ENCODE measurements at regions not wholly inside any gene's neighbourhood (a gene's known extent, or its start where the extent isn't known, plus 50 kb on each side); places are given as distances from the start of the nearest gene placed in this dataset.

DNA sequence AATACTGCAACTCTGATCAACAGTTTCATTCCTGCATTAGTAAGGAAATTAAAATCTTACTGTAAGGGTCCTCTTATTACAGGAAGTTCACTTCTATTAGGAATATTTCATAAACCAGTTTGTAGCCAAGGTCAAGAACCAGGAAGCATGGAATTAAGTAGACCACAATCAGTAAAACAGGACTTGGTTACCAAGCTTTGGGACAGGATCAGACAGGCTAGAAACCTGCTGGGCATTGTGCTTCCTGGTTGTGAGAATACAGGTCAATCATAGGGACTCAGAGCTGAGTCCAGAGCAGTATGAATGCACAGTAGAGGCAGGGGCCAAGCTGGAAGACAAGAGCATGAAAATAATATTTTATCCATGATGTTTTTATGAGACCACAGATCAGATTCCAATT, 248.0 kb downstream of the IKZF2 start:
- TF ChIP-seq, protein P1, sequence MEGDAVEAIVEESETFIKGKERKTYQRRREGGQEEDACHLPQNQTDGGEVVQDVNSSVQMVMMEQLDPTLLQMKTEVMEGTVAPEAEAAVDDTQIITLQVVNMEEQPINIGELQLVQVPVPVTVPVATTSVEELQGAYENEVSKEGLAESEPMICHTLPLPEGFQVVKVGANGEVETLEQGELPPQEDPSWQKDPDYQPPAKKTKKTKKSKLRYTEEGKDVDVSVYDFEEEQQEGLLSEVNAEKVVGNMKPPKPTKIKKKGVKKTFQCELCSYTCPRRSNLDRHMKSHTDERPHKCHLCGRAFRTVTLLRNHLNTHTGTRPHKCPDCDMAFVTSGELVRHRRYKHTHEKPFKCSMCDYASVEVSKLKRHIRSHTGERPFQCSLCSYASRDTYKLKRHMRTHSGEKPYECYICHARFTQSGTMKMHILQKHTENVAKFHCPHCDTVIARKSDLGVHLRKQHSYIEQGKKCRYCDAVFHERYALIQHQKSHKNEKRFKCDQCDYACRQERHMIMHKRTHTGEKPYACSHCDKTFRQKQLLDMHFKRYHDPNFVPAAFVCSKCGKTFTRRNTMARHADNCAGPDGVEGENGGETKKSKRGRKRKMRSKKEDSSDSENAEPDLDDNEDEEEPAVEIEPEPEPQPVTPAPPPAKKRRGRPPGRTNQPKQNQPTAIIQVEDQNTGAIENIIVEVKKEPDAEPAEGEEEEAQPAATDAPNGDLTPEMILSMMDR (conservative IDR thresholded peaks at IDR 0.05; ENCODE audit: low read depth, low read length), result no peak
- TF ChIP-seq EZH2 (IDR thresholded peaks at IDR 0.05; ENCODE audit: low read length, unreplicated experiment) (no peak), EZH2phosphoT487 (IDR thresholded peaks at IDR 0.05; ENCODE audit: borderline replicate concordance, low read length) (no peak)

Measured in PC-3 (cell line).